ENCODE measurements at regions not wholly inside any gene's neighbourhood (a gene's known extent, or its start where the extent isn't known, plus 50 kb on each side); places are given as distances from the start of the nearest gene placed in this dataset.

GRCh38 chr5:23352446-23352845 is 155.0 kb upstream of the PRDM9 start:
- Histone ChIP-seq H3K4me3 (ENCODE audit: low read depth, low read length) (no peak overlapping the region), H3K9me3 (ENCODE audit: control insufficient read depth, insufficient read depth, low read length) (peaks cover 4% of the 10 kb centered on the region; the same call in 1 of the 2 replicates), H3K27ac (ENCODE audit: low read depth, low read length) (no peak overlapping the region), H3K27me3 (ENCODE audit: control insufficient read depth, insufficient read depth, low read length) (no peaks in the 10 kb centered on the region)
- CTCF ChIA-PET, result no interaction called here
- DNase-seq (ENCODE audit: low read depth, low spot score), result no peak
- POLR2A ChIA-PET, result interaction anchor here (0.7 kb wide), 1 partner anchor 9 kb away, joined by 3 read pairs; no protein-coding TSS in a partner anchor
- no peak for TF ChIP-seq CTCF (IDR thresholded peaks at IDR 0.05; ENCODE audit: low read depth, low read length)

- ChIA-PET POLR2A (no interaction called here), CTCF (no interaction called here)
- Histone ChIP-seq H3K27ac (ENCODE audit: low read depth, low read length) (no peak overlapping the region), H3K9me3 (ENCODE audit: control insufficient read depth, insufficient read depth, low read length) (no peaks in the 10 kb centered on the region), H3K4me3 (ENCODE audit: low read depth, low read length) (no peak overlapping the region), H3K27me3 (ENCODE audit: control insufficient read depth, insufficient read depth, low read length) (no peaks in the 10 kb centered on the region)
- TF ChIP-seq CTCF (IDR thresholded peaks at IDR 0.05; ENCODE audit: low read depth, low read length), result no peak
- DNase-seq (ENCODE audit: low read depth, low spot score), result no peak
These were observed 164.3 kb upstream of the PRDM9 start for GRCh38 chr5:23343121-23343520.

GRCh38 chr5:23332650-23333251 is 174.7 kb upstream of the PRDM9 start:
- POLR2A ChIA-PET, result no interaction called here
- Histone ChIP-seq H3K27me3 (ENCODE audit: control insufficient read depth, insufficient read depth, low read length) (no peaks in the 10 kb centered on the region), H3K4me3 (ENCODE audit: low read depth, low read length) (no peak overlapping the region), H3K27ac (ENCODE audit: low read depth, low read length) (no peak overlapping the region), H3K9me3 (ENCODE audit: control insufficient read depth, insufficient read depth, low read length) (no peaks in the 10 kb centered on the region)
- CTCF ChIA-PET, result no interaction called here
- TF ChIP-seq CTCF (IDR thresholded peaks at IDR 0.05; ENCODE audit: low read depth, low read length), result peak; percentile 25; the same call in 1 of the 2 replicates
- DNase-seq (ENCODE audit: low read depth, low spot score), result no peak

GRCh38 chr5:23330726-23331125 is 176.7 kb upstream of the PRDM9 start:
- Histone ChIP-seq H3K9me3 (ENCODE audit: control insufficient read depth, insufficient read depth, low read length) (no peaks in the 10 kb centered on the region), H3K27me3 (ENCODE audit: control insufficient read depth, insufficient read depth, low read length) (no peaks in the 10 kb centered on the region), H3K4me3 (ENCODE audit: low read depth, low read length) (no peak overlapping the region), H3K27ac (ENCODE audit: low read depth, low read length) (no peak overlapping the region)
- TF ChIP-seq CTCF (IDR thresholded peaks at IDR 0.05; ENCODE audit: low read depth, low read length), result no peak
- no peak for DNase-seq (ENCODE audit: low read depth, low spot score)
- ChIA-PET POLR2A (no interaction called here), CTCF (no interaction called here)

GRCh38 chr5:23319901-23320300 is 187.5 kb upstream of the PRDM9 start:
- TF ChIP-seq CTCF (IDR thresholded peaks at IDR 0.05; ENCODE audit: low read depth, low read length), result no peak
- H3K27me3 ChIP-seq (ENCODE audit: control insufficient read depth, insufficient read depth, low read length), result no peaks in the 10 kb centered on the region
- DNase-seq (ENCODE audit: low read depth, low spot score), result no peak
- H3K9me3 ChIP-seq (ENCODE audit: control insufficient read depth, insufficient read depth, low read length), result peaks cover 3% of the 10 kb centered on the region; the same call in 1 of the 2 replicates
- no peak overlapping the region for H3K27ac ChIP-seq (ENCODE audit: low read depth, low read length)
- ChIA-PET CTCF (no interaction called here), POLR2A (no interaction called here)
- H3K4me3 ChIP-seq (ENCODE audit: low read depth, low read length), result no peak overlapping the region
